ENCODE measurements at regions not wholly inside any gene's neighbourhood (a gene's known extent, or its start where the extent isn't known, plus 50 kb on each side); places are given as distances from the start of the nearest gene placed in this dataset.
A peak's percentile ranks its signal among the peaks of the same experiment; 100 is the strongest.
"Not testable (repeated sequence)": the region's sequence is repeated elsewhere in the genome, so short reads cannot be mapped to it uniquely, and the experiment has no call there.

GRCh38 chr15:96199111-96199510 lies 131.4 kb upstream of the NR2F2 start:
- Histone ChIP-seq H3K4me1 (replicated peaks in 1 of 2) (no peaks in the 10 kb centered on the region), H3K27me3 (no peaks in the 10 kb centered on the region), H3K27ac (no peak overlapping the region), H3K36me3 (replicated peaks in 1 of 2) (no peaks in the 10 kb centered on the region), H3K4me3 (no peak overlapping the region), H3K9me3 (replicated peaks in 1 of 3) (no peaks in the 10 kb centered on the region)
- DNase-seq: no peak
- intact Hi-C loops (cut with DNase I): no loop called here
- TF ChIP-seq POLR2A (IDR thresholded peaks at IDR 0.05) (no peak), CTCF (IDR thresholded peaks at IDR 0.05) (no peak)

- Histone ChIP-seq H3K36me3 (replicated peaks in 1 of 2) (no peaks in the 10 kb centered on the region), H3K4me3 (no peak overlapping the region), H3K27ac (no peak overlapping the region), H3K4me1 (replicated peaks in 1 of 2) (no peaks in the 10 kb centered on the region), H3K9me3 (replicated peaks in 1 of 3) (no peaks in the 10 kb centered on the region), H3K27me3 (no peaks in the 10 kb centered on the region)
- no peak for DNase-seq
- WGBS, 4 donors: 88 to 91% (median 90%) methylated on average over 9 of the region's 9 CpGs
- no peak for TF ChIP-seq CTCF (IDR thresholded peaks at IDR 0.05)
- intact Hi-C loops (cut with DNase I): no loop called here
Measured at GRCh38 chr15:96200357-96200967, 130.0 kb upstream of the NR2F2 start.

GRCh38 chr15:96201696-96202095 lies 128.8 kb upstream of the NR2F2 start:
- intact Hi-C loops (cut with DNase I): no loop called here
- WGBS, 4 donors: 94 to 98% (median 98%) methylated on average over 2 of the region's 2 CpGs

DNA sequence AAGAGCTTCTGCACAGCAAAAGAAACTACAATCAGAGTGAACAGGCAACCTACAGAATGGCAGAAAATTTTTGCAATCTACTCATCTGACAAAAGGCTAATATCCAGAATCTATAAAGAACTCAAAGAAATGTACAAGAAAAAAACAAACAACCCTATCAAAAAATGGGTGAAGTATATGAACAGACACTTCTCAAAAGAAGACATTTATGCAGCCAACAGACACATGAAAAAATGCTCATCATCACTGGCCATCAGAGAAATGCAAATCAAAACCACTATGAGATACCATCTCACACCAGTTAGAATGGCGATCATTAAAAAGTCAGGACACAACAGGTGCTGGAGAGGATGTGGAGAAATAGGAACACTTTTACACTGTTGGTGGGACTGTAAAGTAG lies 124.9 kb upstream of the NR2F2 start:
- H3K9me3 ChIP-seq (replicated peaks in 1 of 3); H3K4me3 ChIP-seq; H3K27ac ChIP-seq; H3K27me3 ChIP-seq; DNase-seq; H3K36me3 ChIP-seq (replicated peaks in 1 of 2); H3K4me1 ChIP-seq (replicated peaks in 1 of 2); intact Hi-C loops (cut with DNase I): not testable (repeated sequence)
- 100% methylated on average over 1 of the region's 1 CpG for WGBS, 4 donors

More at GRCh38 chr15:96201696-96202095, 128.8 kb upstream of the NR2F2 start:
- Histone ChIP-seq H3K4me1 (replicated peaks in 1 of 2) (no peaks in the 10 kb centered on the region), H3K4me3 (no peak overlapping the region), H3K9me3 (replicated peaks in 1 of 3) (no peaks in the 10 kb centered on the region), H3K27ac (no peak overlapping the region), H3K36me3 (replicated peaks in 1 of 2) (no peaks in the 10 kb centered on the region), H3K27me3 (no peaks in the 10 kb centered on the region)
- no peak for DNase-seq
- TF ChIP-seq POLR2A (IDR thresholded peaks at IDR 0.05) (no peak), CTCF (IDR thresholded peaks at IDR 0.05) (no peak)

GRCh38 chr15:96207377-96208006 lies 123.0 kb upstream of the NR2F2 start:
- no peak overlapping the region for H3K4me3 ChIP-seq
- TF ChIP-seq POLR2A (IDR thresholded peaks at IDR 0.05) (no peak), CTCF (IDR thresholded peaks at IDR 0.05) (no peak)
- intact Hi-C loops (cut with DNase I): no loop called here

More at GRCh38 chr15:96207377-96208006, 123.0 kb upstream of the NR2F2 start:
- Histone ChIP-seq H3K27ac (no peak overlapping the region), H3K4me1 (replicated peaks in 1 of 2) (no peaks in the 10 kb centered on the region), H3K27me3 (no peaks in the 10 kb centered on the region), H3K9me3 (replicated peaks in 1 of 3) (no peaks in the 10 kb centered on the region), H3K36me3 (replicated peaks in 1 of 2) (no peaks in the 10 kb centered on the region)
- WGBS, 4 donors: 48 to 68% (median 60%) methylated on average over 2 of the region's 2 CpGs
- DNase-seq: peak in 4 of 7 donors; percentile 18 to 33 (median 20)
